H9 (cell line): ENCODE measurements at regions not wholly inside any gene's neighbourhood (a gene's known extent, or its start where the extent isn't known, plus 50 kb on each side); places are given as distances from the start of the nearest gene placed in this dataset.

ENCODE experiments used
- DNase-seq: peaks from one replicate; pipeline ENCODE4 v3.0.0-alpha.2; 2017
- H2AFZ ChIP-seq: one replicate; pipeline ENCODE4 v1.6.1; 2013; ENCODE audit warnings: mild to moderate bottlenecking, low read length, control low read depth, moderate library complexity
- H2AK5ac ChIP-seq: 2 replicates; pipeline ENCODE4 v1.6.1; 2013; ENCODE audit warnings: low read length, control low read depth, mixed read lengths; ENCODE audit not compliant: insufficient read length
- H2BK120ac ChIP-seq: one replicate; pipeline ENCODE4 v1.6.1; 2013; ENCODE audit warnings: low read depth, mild to moderate bottlenecking, low read length, control low read depth, inconsistent platforms; ENCODE audit not compliant: poor library complexity, severe bottlenecking
- H2BK12ac ChIP-seq: 2 replicates; pipeline ENCODE4 v1.6.1; 2013; ENCODE audit warnings: low read length, control low read depth, mixed read lengths, low read depth; ENCODE audit not compliant: insufficient read length
- H2BK15ac ChIP-seq: 2 replicates; pipeline ENCODE4 v1.6.1; 2013; ENCODE audit warnings: low read depth, low read length, control low read depth
- H2BK20ac ChIP-seq: one replicate; pipeline ENCODE4 v1.6.1; 2013; ENCODE audit warnings: low read depth, mild to moderate bottlenecking, low read length, control low read depth, inconsistent platforms; ENCODE audit not compliant: poor library complexity, severe bottlenecking
- H2BK5ac ChIP-seq: 2 replicates; pipeline ENCODE4 v1.6.1; 2013; ENCODE audit warnings: low read length, control low read depth, mixed read lengths; ENCODE audit not compliant: insufficient read length
- H3K14ac ChIP-seq: 2 replicates; pipeline ENCODE4 v1.6.1; 2013; ENCODE audit warnings: low read length, control low read depth; ENCODE audit not compliant: insufficient read depth
- H3K18ac ChIP-seq: 2 replicates; pipeline ENCODE4 v1.6.1; 2013; ENCODE audit warnings: low read depth, mild to moderate bottlenecking, mixed read lengths, low read length, control low read depth; ENCODE audit not compliant: insufficient read length
- H3K23ac ChIP-seq: 2 replicates; pipeline ENCODE4 v1.6.1; 2013; ENCODE audit warnings: low read length, control low read depth, mixed read lengths, low read depth; ENCODE audit not compliant: insufficient read length
- H3K23me2 ChIP-seq: 2 replicates; pipeline ENCODE4 v1.6.1; 2013; ENCODE audit warnings: low read depth, mild to moderate bottlenecking, mixed read lengths, low read length, control low read depth; ENCODE audit not compliant: insufficient read length, poor library complexity, severe bottlenecking
- H3K27ac ChIP-seq: 2 replicates; pipeline ENCODE4 v1.5.1; 2013; ENCODE audit warnings: low read length, control low read depth, mixed read lengths, low read depth; ENCODE audit not compliant: insufficient read length
- H3K27me3 ChIP-seq: 2 replicates; pipeline ENCODE4 v1.6.1; 2013; ENCODE audit warnings: low read length, control low read depth, inconsistent platforms; ENCODE audit not compliant: insufficient read depth
- H3K4ac ChIP-seq: 2 replicates; pipeline ENCODE4 v1.6.1; 2013; ENCODE audit warnings: low read depth, mild to moderate bottlenecking, control low read depth, inconsistent platforms, low read length, moderate library complexity
- H3K4me1 ChIP-seq: 2 replicates; pipeline ENCODE4 v1.6.1; 2013; ENCODE audit warnings: low read length, control low read depth, inconsistent platforms; ENCODE audit not compliant: insufficient read depth
- H3K4me2 ChIP-seq: 2 replicates; pipeline ENCODE4 v1.6.1; 2013; ENCODE audit warnings: low read length, control low read depth, mixed read lengths; ENCODE audit not compliant: insufficient read length, insufficient read depth
- H3K56ac ChIP-seq: 2 replicates; pipeline ENCODE4 v1.6.1; 2013; ENCODE audit warnings: low read depth, mild to moderate bottlenecking, mixed read lengths, low read length, control low read depth; ENCODE audit not compliant: insufficient read length
- H3K79me1 ChIP-seq: 2 replicates; pipeline ENCODE4 v1.6.1; 2013; ENCODE audit warnings: low read depth, mild to moderate bottlenecking, moderate library complexity, low read length, control low read depth, inconsistent platforms; ENCODE audit not compliant: insufficient read depth, poor library complexity, severe bottlenecking
- H3K79me2 ChIP-seq: 2 replicates; pipeline ENCODE4 v1.6.1; 2013; ENCODE audit warnings: low read length, control low read depth, inconsistent platforms; ENCODE audit not compliant: insufficient read depth
- H3K9ac ChIP-seq: 2 replicates; pipeline ENCODE4 v1.6.1; 2013; ENCODE audit warnings: low read length, control low read depth, mixed read lengths; ENCODE audit not compliant: insufficient read length; ENCODE audit errors: extremely low read depth
- H3K9me3 ChIP-seq: one replicate; pipeline ENCODE4 v1.6.1; 2013; ENCODE audit warnings: low read depth, low read length, inconsistent platforms; ENCODE audit not compliant: control insufficient read depth
- H3T11ph ChIP-seq: one replicate; pipeline ENCODE4 v1.6.1; 2013; ENCODE audit warnings: mild to moderate bottlenecking, low read length, control low read depth, inconsistent platforms
- H4K20me1 ChIP-seq: one replicate; pipeline ENCODE4 v1.6.1; 2013; ENCODE audit not compliant: control insufficient read depth, insufficient read length, insufficient read depth
- H4K5ac ChIP-seq: 2 replicates; pipeline ENCODE4 v1.6.1; 2013; ENCODE audit warnings: low read depth, mild to moderate bottlenecking, mixed read lengths, low read length, control low read depth; ENCODE audit not compliant: insufficient read length
- H4K8ac ChIP-seq: replicated peaks from 2 replicates; pipeline ENCODE4 v1.6.1; 2013; ENCODE audit warnings: low read length, control low read depth, mixed read lengths, low read depth; ENCODE audit not compliant: insufficient read length
- H4K91ac ChIP-seq: 2 replicates; pipeline ENCODE4 v1.6.1; 2013; ENCODE audit warnings: low read depth, mild to moderate bottlenecking, moderate library complexity, mixed read lengths, low read length, control low read depth; ENCODE audit not compliant: insufficient read length
- H3K27ac Mint-ChIP-seq, 3 experiments: 2 replicates in 2 of 3; 3 replicates in 1 of 3; pipeline ENCODE4 v1.8.0; 2020 to 2021; ENCODE audit warnings: mixed read lengths in 3 of 3, mild to moderate bottlenecking in 1 of 3, moderate library complexity in 1 of 3
- H3K27me3 Mint-ChIP-seq: 2 replicates; pipeline ENCODE4 v1.8.0; 2021; ENCODE audit warnings: low read depth, mild to moderate bottlenecking, moderate library complexity, mixed read lengths
- H3K36me3 Mint-ChIP-seq, 3 experiments: 2 replicates in 2 of 3; 3 replicates in 1 of 3; pipeline ENCODE4 v1.8.0; 2020 to 2021; ENCODE audit warnings: low read depth in 3 of 3, mixed read lengths in 3 of 3; ENCODE audit not compliant: insufficient read depth in 1 of 3
- H3K4me1 Mint-ChIP-seq, 2 experiments: 2 replicates each; pipeline ENCODE4 v1.8.0; 2020; ENCODE audit warnings: mixed read lengths in 2 of 2
- H3K4me3 Mint-ChIP-seq, 2 experiments: 2 replicates in 1 of 2; 3 replicates in 1 of 2; pipeline ENCODE4 v1.8.0; 2020 to 2021; ENCODE audit warnings: mild to moderate bottlenecking in 2 of 2, mixed read lengths in 2 of 2, moderate library complexity in 1 of 2
- H3K9me3 Mint-ChIP-seq, 2 experiments: 2 replicates in 1 of 2; 3 replicates in 1 of 2; pipeline ENCODE4 v1.8.0; 2020; ENCODE audit warnings: mild to moderate bottlenecking in 2 of 2, mixed read lengths in 2 of 2, moderate library complexity in 1 of 2
- CTCF ChIP-seq: fragments of 200-600 bp; sonication (generic); conservative IDR thresholded peaks from 3 replicates; pipeline ENCODE4 v1.8.0; 2021; ENCODE audit warnings: antibody characterized with exemption, mild to moderate bottlenecking
- WGBS: extraction: QIAGEN DNeasy Blood & Tissue Kit; methylation state at CpG from one replicate; pipeline ENCODE4 v1.1.7; 2013; ENCODE audit warnings: missing lambda C conversion rate, low lambda C conversion rate, mixed read lengths; ENCODE audit not compliant: insufficient read length; ENCODE audit errors: extremely low coverage; 5-methylcytosine and 5-hydroxymethylcytosine counted together

GRCh38 chr10:88037623-88038022, 174.2 kb downstream of the PTEN start:
- H4K20me1 ChIP-seq, result no peaks in the 10 kb centered on the region
- H3K79me2 ChIP-seq, result no peaks in the 10 kb centered on the region
- no peak overlapping the region for H4K8ac ChIP-seq
- H3K4ac ChIP-seq, result no peak overlapping the region
- no peak overlapping the region for H4K5ac ChIP-seq
- H3K14ac ChIP-seq, result no peak overlapping the region
- no peak overlapping the region for H2BK5ac ChIP-seq
- H2BK15ac ChIP-seq, result no peak overlapping the region
- DNase-seq, result no peak
- no peak overlapping the region for H3K4me2 ChIP-seq
- H3K27me3 ChIP-seq, result no peaks in the 10 kb centered on the region
- peaks cover 5 to 13% of the 10 kb centered on the region in 2 experiments for H3K4me1 Mint-ChIP-seq
- H3K4me3 Mint-ChIP-seq, result no peak overlapping the region
- no peak overlapping the region for H2BK12ac ChIP-seq
- no peak overlapping the region for H3K18ac ChIP-seq
- no peaks in the 10 kb centered on the region for H3K79me1 ChIP-seq
- no peak overlapping the region for H2BK20ac ChIP-seq
- no peak overlapping the region for H3K27ac Mint-ChIP-seq
- H2AFZ ChIP-seq, result no peak overlapping the region
- H2AK5ac ChIP-seq, result no peak overlapping the region
- no CpG with 5 or more reads among the region's 2 CpGs for WGBS
- H2BK120ac ChIP-seq, result no peak overlapping the region
- no peaks in the 10 kb centered on the region for H3K9me3 ChIP-seq
- peaks cover under 1% of the 10 kb centered on the region; the same call in 1 of the 2 replicates for H3K4me1 ChIP-seq
- H4K91ac ChIP-seq, result no peak overlapping the region
- no peaks in the 10 kb centered on the region for H3K27me3 Mint-ChIP-seq
- H3T11ph ChIP-seq, result no peak overlapping the region
- no peak overlapping the region for H3K27ac ChIP-seq
- no peak overlapping the region for H3K9ac ChIP-seq
- no peak overlapping the region for H3K56ac ChIP-seq
- H3K36me3 Mint-ChIP-seq, result no peaks in the 10 kb centered on the region
- no peaks in the 10 kb centered on the region for H3K9me3 Mint-ChIP-seq
- H3K23ac ChIP-seq, result no peak overlapping the region
- no peak for TF ChIP-seq CTCF
- H3K23me2 ChIP-seq, result no peaks in the 10 kb centered on the region
